ENCODE measurements at regions not wholly inside any gene's neighbourhood (a gene's known extent, or its start where the extent isn't known, plus 50 kb on each side); places are given as distances from the start of the nearest gene placed in this dataset.
"Not testable (repeated sequence)": the region's sequence is repeated elsewhere in the genome, so short reads cannot be mapped to it uniquely, and the experiment has no call there.

- no peak for DNase-seq (ENCODE audit: low read depth, low spot score)
- Histone ChIP-seq H3K27ac (no peak overlapping the region), H3K4me3 (no peak overlapping the region), H3K36me3 (ENCODE audit: insufficient read depth, low read length) (no peaks in the 10 kb centered on the region), H3K9ac (ENCODE audit: insufficient read length) (no peak overlapping the region), H3K9me3 (ENCODE audit: low read depth, low read length) (no peaks in the 10 kb centered on the region)
- TF ChIP-seq EZH2 (IDR thresholded peaks at IDR 0.05) (no peak), FOXP2 (optimal IDR thresholded peaks at IDR 0.05; ENCODE audit: control extremely low read depth, extremely low read length, insufficient read depth) (no peak)
These were observed 1532.3 kb downstream of the PCDH9 start for GRCh38 chr13:65697843-65698242.

DNA sequence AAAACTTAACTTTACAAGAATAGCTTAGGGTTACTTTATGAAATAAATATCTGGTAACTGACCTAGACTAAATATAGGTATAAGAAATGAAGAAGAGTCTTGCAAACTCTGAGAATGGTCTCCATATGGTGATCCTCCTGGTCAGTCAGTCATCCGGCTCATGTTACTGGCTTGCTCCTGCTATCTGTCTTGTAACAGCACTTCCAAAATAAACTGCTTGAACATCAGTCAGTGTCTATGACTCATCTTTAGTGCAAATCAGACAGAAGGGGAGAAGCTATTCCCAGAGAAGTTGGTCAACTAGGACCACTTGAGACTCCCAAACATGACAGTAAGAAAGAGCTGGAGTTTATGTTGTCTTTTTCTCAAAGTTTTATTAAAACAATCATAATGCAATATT lies 1550.9 kb downstream of the PCDH9 start:
- TF ChIP-seq POLR2AphosphoS5 (IDR thresholded peaks at IDR 0.05; ENCODE audit: borderline replicate concordance, low read depth, low read length), result no peak
- no peak for TF ChIP-seq EZH2 (IDR thresholded peaks at IDR 0.05)
- TF ChIP-seq FOXP2 (optimal IDR thresholded peaks at IDR 0.05; ENCODE audit: control extremely low read depth, extremely low read length, insufficient read depth), result no peak
- Histone ChIP-seq H3K36me3 (ENCODE audit: insufficient read depth, low read length) (no peaks in the 10 kb centered on the region), H3K4me3 (no peak overlapping the region), H3K27ac (no peak overlapping the region), H3K9ac (ENCODE audit: insufficient read length) (no peak overlapping the region), H3K9me3 (ENCODE audit: low read depth, low read length) (no peaks in the 10 kb centered on the region)
- DNase-seq (ENCODE audit: low read depth, low spot score), result no peak

DNA sequence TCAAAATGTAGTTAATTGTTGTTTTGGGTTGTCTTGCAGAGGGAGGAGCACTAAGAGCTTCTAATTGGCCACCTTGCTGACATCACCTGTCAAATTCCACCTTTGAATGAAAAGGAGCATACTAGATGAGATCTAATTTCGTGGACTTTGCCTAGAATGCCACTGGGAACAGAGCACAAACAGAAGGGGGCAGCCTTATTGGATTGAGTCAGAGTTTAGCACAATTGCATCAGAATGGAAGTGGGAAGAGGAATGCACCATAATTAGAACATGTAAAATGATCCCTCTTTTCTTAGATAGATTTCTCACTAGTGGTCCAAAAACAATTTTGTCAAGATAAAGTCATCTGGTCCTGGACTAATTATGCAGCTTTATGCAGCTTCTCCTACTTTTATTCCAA lies 1552.2 kb downstream of the PCDH9 start:
- H3K27ac ChIP-seq, result no peak overlapping the region
- no peak for DNase-seq (ENCODE audit: low read depth, low spot score)
- no peak overlapping the region for H3K4me3 ChIP-seq
- no peaks in the 10 kb centered on the region for H3K9me3 ChIP-seq (ENCODE audit: low read depth, low read length)
- H3K36me3 ChIP-seq (ENCODE audit: insufficient read depth, low read length), result no peaks in the 10 kb centered on the region
- no peak overlapping the region for H3K9ac ChIP-seq (ENCODE audit: insufficient read length)
- TF ChIP-seq FOXP2 (optimal IDR thresholded peaks at IDR 0.05; ENCODE audit: control extremely low read depth, extremely low read length, insufficient read depth), result no peak
- no peak for TF ChIP-seq POLR2AphosphoS5 (IDR thresholded peaks at IDR 0.05; ENCODE audit: borderline replicate concordance, low read depth, low read length)
- TF ChIP-seq EZH2 (IDR thresholded peaks at IDR 0.05), result no peak

DNA sequence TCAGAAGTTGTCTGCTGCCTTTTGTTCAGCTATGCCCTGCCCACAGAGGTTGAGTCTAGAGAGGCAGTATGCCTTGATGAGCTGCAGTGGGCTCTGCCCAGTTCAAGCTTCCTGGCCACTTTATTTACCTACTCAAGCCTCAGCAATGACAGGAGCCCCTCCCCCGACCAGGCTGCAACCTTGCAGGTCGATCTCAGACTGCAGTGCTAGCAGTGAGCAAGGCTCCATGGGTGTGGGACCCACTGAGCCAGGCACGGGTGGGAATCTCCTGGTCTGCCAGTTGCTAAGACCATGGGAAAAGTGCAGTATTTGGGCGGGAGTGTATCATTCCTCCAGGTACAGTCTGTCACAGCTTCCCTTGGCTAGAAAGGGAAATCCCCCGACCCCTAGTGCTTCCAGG lies 1554.8 kb downstream of the PCDH9 start:
- H3K9me3 ChIP-seq (ENCODE audit: low read depth, low read length); H3K27ac ChIP-seq; H3K4me3 ChIP-seq; DNase-seq (ENCODE audit: low read depth, low spot score); H3K36me3 ChIP-seq (ENCODE audit: insufficient read depth, low read length); H3K9ac ChIP-seq (ENCODE audit: insufficient read length): not testable (repeated sequence)

GRCh38 chr13:65670014-65670625 lies 1560.0 kb downstream of the PCDH9 start:
- peaks cover 5% of the 10 kb centered on the region; the same call in 1 of the 2 replicates for H3K9me3 ChIP-seq (ENCODE audit: low read depth, low read length)
- no peak overlapping the region for H3K27ac ChIP-seq
- no peak for TF ChIP-seq EZH2 (IDR thresholded peaks at IDR 0.05)
- TF ChIP-seq FOXP2 (optimal IDR thresholded peaks at IDR 0.05; ENCODE audit: control extremely low read depth, extremely low read length, insufficient read depth), result no peak
- TF ChIP-seq POLR2AphosphoS5 (IDR thresholded peaks at IDR 0.05; ENCODE audit: borderline replicate concordance, low read depth, low read length), result no peak
- no peak for DNase-seq (ENCODE audit: low read depth, low spot score)
- no peak overlapping the region for H3K4me3 ChIP-seq
- H3K9ac ChIP-seq (ENCODE audit: insufficient read length), result no peak overlapping the region
- no peaks in the 10 kb centered on the region for H3K36me3 ChIP-seq (ENCODE audit: insufficient read depth, low read length)

- Histone ChIP-seq H3K9me3 (ENCODE audit: low read depth, low read length) (no peaks in the 10 kb centered on the region), H3K9ac (ENCODE audit: insufficient read length) (no peak overlapping the region), H3K27ac (no peak overlapping the region), H3K4me3 (no peak overlapping the region), H3K36me3 (ENCODE audit: insufficient read depth, low read length) (no peaks in the 10 kb centered on the region)
- TF ChIP-seq EZH2 (IDR thresholded peaks at IDR 0.05), result no peak
- TF ChIP-seq POLR2AphosphoS5 (IDR thresholded peaks at IDR 0.05; ENCODE audit: borderline replicate concordance, low read depth, low read length), result no peak
- no peak for TF ChIP-seq FOXP2 (optimal IDR thresholded peaks at IDR 0.05; ENCODE audit: control extremely low read depth, extremely low read length, insufficient read depth)
- no peak for DNase-seq (ENCODE audit: low read depth, low spot score)
These were observed 1569.4 kb downstream of the PCDH9 start for GRCh38 chr13:65660731-65661130.

DNA sequence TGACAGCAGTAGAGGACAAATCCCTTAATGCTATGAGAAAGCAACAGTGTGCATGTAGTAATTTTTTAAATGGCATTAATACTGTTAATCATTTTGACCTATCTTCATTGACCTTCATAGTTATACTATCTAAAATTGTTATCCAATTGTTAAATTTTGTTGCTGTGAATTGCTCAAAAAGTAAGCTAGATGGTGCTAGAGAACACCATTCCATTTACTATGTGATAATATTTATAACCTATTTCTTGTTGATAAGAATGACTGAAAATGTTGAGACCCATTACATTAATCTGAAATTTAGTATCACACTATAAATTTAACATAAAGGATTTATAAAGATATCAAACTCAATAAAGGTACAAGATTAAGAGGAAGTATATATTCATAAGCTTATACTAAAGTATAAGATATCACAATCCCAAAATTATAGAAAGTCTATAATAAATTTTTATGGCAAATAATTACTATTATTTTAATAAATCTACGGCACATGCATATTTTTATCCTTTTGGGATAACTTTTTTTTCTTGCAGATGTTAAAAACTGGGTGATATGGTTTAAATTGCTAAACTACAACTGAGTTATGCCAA lies 1573.3 kb downstream of the PCDH9 start:
- TF ChIP-seq EZH2 (IDR thresholded peaks at IDR 0.05) (no peak), POLR2AphosphoS5 (IDR thresholded peaks at IDR 0.05; ENCODE audit: borderline replicate concordance, low read depth, low read length) (no peak), FOXP2 (optimal IDR thresholded peaks at IDR 0.05; ENCODE audit: control extremely low read depth, extremely low read length, insufficient read depth) (no peak)
- no peaks in the 10 kb centered on the region for H3K36me3 ChIP-seq (ENCODE audit: insufficient read depth, low read length)
- H3K27ac ChIP-seq, result no peak overlapping the region
- DNase-seq (ENCODE audit: low read depth, low spot score), result peak; percentile 18
- H3K4me3 ChIP-seq, result no peak overlapping the region
- no peaks in the 10 kb centered on the region for H3K9me3 ChIP-seq (ENCODE audit: low read depth, low read length)
- no peak overlapping the region for H3K9ac ChIP-seq (ENCODE audit: insufficient read length)

- peak; percentile 78 for DNase-seq (ENCODE audit: low read depth, low spot score)
These were observed 1576.5 kb downstream of the PCDH9 start for GRCh38 chr13:65653613-65654012.

DNA sequence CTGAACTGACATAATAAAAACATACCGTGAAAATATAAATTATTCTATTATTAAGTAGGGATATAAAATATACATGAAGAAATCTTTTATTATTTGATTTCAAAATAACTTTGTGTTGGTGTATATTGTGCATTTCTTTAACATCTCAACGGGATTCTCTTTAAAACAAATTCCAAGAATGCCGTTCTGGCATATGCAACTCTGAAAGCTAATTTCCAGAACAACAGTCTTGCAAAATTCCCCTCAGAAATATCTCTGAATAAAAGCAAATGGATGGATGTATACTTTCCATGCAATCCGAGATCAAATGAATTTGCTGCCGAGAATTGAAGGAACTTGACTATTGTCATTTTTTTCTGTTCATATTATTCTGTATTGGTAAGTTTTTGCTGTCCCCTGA lies 1579.8 kb downstream of the PCDH9 start:
- Histone ChIP-seq H3K9me3 (ENCODE audit: low read depth, low read length) (no peaks in the 10 kb centered on the region), H3K9ac (ENCODE audit: insufficient read length) (no peak overlapping the region), H3K36me3 (ENCODE audit: insufficient read depth, low read length) (no peaks in the 10 kb centered on the region), H3K27ac (no peak overlapping the region), H3K4me3 (no peak overlapping the region)
- no peak for TF ChIP-seq EZH2 (IDR thresholded peaks at IDR 0.05)
- TF ChIP-seq POLR2AphosphoS5 (IDR thresholded peaks at IDR 0.05; ENCODE audit: borderline replicate concordance, low read depth, low read length), result no peak
- no peak for TF ChIP-seq FOXP2 (optimal IDR thresholded peaks at IDR 0.05; ENCODE audit: control extremely low read depth, extremely low read length, insufficient read depth)
- DNase-seq (ENCODE audit: low read depth, low spot score), result no peak

More at GRCh38 chr13:65653613-65654012, 1576.5 kb downstream of the PCDH9 start:
- H3K4me3 ChIP-seq, result peak overlapping the region; percentile 7; the same call in 1 of the 2 replicates
- no peak for TF ChIP-seq EZH2 (IDR thresholded peaks at IDR 0.05)
- no peak for TF ChIP-seq FOXP2 (optimal IDR thresholded peaks at IDR 0.05; ENCODE audit: control extremely low read depth, extremely low read length, insufficient read depth)
- TF ChIP-seq POLR2AphosphoS5 (IDR thresholded peaks at IDR 0.05; ENCODE audit: borderline replicate concordance, low read depth, low read length), result no peak
- H3K36me3 ChIP-seq (ENCODE audit: insufficient read depth, low read length), result no peaks in the 10 kb centered on the region
- no peaks in the 10 kb centered on the region for H3K9me3 ChIP-seq (ENCODE audit: low read depth, low read length)
- H3K27ac ChIP-seq, result peak overlapping the region; percentile 15; the same call in 1 of the 2 replicates
- H3K9ac ChIP-seq (ENCODE audit: insufficient read length), result no peak overlapping the region
